ENCODE measurements at regions not wholly inside any gene's neighbourhood (a gene's known extent, or its start where the extent isn't known, plus 50 kb on each side); places are given as distances from the start of the nearest gene placed in this dataset.

DNA sequence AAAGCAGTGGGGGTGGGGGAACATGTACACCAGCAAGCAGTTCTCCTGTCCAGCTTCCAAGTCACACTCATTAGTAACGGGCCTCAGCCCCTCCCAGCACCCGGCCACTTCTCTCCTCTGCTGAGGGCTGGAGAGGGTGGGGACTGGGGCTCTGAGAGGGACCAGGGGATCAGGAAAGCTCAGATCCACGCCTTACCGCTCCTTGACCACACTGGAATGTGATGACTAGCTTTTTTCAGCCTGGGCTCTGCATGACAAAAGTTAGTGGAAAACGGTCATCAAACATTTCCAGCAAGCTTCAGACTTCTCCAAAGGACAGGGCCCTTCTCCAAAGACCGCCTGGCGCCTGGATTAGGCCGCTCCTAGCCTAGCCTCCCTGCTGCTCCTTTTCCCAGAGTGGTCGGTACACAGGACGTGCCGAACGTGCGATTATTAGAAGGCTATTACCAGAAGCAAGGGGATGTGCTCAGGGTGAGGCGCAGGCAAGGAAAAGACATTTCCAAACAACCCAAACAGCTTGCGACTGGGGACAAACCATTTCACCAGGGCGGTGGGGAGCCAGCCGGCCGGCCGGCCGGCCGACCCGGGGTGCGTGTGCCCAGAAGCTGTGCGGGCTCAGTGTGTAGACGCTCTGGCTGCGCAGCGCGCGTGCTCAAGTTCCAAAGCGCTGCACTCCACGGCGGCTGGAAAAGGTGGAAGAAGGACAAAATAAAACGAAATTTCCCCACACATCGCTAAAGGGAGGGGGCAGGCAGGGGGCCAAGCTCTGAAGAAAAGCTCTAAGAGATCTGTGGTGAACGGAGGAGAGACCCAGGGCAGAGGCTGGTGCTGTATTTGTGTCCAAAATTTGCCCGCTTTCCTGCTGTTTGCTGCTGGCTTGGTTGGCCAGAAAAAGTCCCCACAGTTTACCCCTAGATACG, 51.0 kb upstream of the SSR3 start:
- Mint-ChIP-seq H3K27ac (peak overlapping the region; percentile 96), H3K9me3 (no peaks in the 10 kb centered on the region), H3K36me3 (ENCODE audit: low read depth) (no peaks in the 10 kb centered on the region), H3K4me1 (ENCODE audit: low read depth) (peaks cover 38% of the 10 kb centered on the region), H3K4me3 (peak overlapping the region; percentile 74), H3K27me3 (no peaks in the 10 kb centered on the region)
- intact Hi-C loops (cut with micrococcal nuclease): loop anchor here (2.0 to 5.0 kb wide), 3 partner anchors 46 to 66 kb away; partner anchors contain the start of genes SSR3 and TIPARP

DNA sequence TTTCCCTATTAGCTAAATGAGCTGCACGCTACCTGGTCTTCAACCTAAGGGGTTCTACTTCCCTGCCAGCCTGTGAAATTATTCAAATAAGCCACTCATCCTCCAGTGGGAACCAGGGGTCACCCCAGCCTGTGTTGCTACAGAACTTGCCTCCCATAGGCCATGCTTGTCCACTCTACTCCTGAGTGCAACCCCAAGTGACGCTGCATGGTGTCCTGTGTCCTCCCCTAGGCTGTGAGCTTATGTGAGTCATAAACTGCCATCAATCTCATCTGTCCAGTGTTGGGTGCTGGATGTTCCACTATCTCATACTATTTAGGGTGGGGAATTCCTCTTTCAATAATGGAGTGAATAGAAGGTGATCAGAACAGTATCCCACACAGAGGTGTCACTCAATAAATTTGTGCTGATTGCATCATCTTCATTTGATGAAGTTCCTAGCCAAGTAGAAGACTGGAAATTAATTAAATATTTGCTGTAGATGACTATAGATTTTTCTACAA, 49.8 kb upstream of the SSR3 start:
- Mint-ChIP-seq H3K4me3 (no peak overlapping the region), H3K27ac (peak overlapping the region; percentile 59), H3K9me3 (no peaks in the 10 kb centered on the region), H3K36me3 (ENCODE audit: low read depth) (no peaks in the 10 kb centered on the region), H3K4me1 (ENCODE audit: low read depth) (peaks cover 31% of the 10 kb centered on the region), H3K27me3 (no peaks in the 10 kb centered on the region)
- intact Hi-C loops (cut with micrococcal nuclease): loop anchor here (5.0 kb wide), 2 partner anchors 48 to 68 kb away; partner anchors contain the start of gene TIPARP

Data from dendritic cell treated with granulocyte-macrophage colony-stimulating factor and Interleukin-4, amounts not matched to agents 40 ng/mL and 50 ng/mL, for 4 days (primary cell).